Gastrocnemius medialis (tissue), 4 donors: ENCODE measurements at regions not wholly inside any gene's neighbourhood (a gene's known extent, or its start where the extent isn't known, plus 50 kb on each side); places are given as distances from the start of the nearest gene placed in this dataset.

Experiments
- POLR2A ChIP-seq, 2 donors: fragments of 450-650 bp; IDR thresholded peaks; one replicate each; pipeline ENCODE4 v1.6.1; 2017; ENCODE audit warnings: antibody characterized with exemption in 2 of 2, mild to moderate bottlenecking in 2 of 2, moderate library complexity in 2 of 2
- TF ChIP-seq, protein P1 (sequence below), 5 experiments: fragments of 450-650 bp in 3 of 5; fragments of 200-600 bp in 2 of 5; sonication (generic) in 2 of 5; IDR thresholded peaks in 4 of 5; conservative IDR thresholded peaks in 1 of 5; 1 replicate in 4 of 5; 2 replicates in 1 of 5; pipeline ENCODE4 v1.5.1; 2016 to 2019; ENCODE audit warnings: antibody characterized with exemption in 5 of 5, mild to moderate bottlenecking in 3 of 5, moderate library complexity in 3 of 5

- TF ChIP-seq, protein P1, sequence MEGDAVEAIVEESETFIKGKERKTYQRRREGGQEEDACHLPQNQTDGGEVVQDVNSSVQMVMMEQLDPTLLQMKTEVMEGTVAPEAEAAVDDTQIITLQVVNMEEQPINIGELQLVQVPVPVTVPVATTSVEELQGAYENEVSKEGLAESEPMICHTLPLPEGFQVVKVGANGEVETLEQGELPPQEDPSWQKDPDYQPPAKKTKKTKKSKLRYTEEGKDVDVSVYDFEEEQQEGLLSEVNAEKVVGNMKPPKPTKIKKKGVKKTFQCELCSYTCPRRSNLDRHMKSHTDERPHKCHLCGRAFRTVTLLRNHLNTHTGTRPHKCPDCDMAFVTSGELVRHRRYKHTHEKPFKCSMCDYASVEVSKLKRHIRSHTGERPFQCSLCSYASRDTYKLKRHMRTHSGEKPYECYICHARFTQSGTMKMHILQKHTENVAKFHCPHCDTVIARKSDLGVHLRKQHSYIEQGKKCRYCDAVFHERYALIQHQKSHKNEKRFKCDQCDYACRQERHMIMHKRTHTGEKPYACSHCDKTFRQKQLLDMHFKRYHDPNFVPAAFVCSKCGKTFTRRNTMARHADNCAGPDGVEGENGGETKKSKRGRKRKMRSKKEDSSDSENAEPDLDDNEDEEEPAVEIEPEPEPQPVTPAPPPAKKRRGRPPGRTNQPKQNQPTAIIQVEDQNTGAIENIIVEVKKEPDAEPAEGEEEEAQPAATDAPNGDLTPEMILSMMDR (IDR thresholded peaks at IDR 0.05 in 4 of 5, conservative IDR thresholded peaks at IDR 0.05 in 1 of 5), result no peak
- TF ChIP-seq POLR2A (IDR thresholded peaks at IDR 0.05), result no peak
Measured at GRCh38 chr18:60950634-60951033, 382.6 kb upstream of the CDH20 start.
